Stimulated activated CD4-positive, alpha-beta T cell treated with anti-CD3 and anti-CD28 coated beads, Interleukin-12 subunit alpha, Interleukin-12 subunit beta, amount 100 ng/mL, for 24 hours (primary cell): ENCODE measurements at regions not wholly inside any gene's neighbourhood (a gene's known extent, or its start where the extent isn't known, plus 50 kb on each side); places are given as distances from the start of the nearest gene placed in this dataset.

Experiments used
- DNase-seq, 2 experiments: peaks; one replicate each; pipeline ENCODE4 v3.0.0-alpha.2; 2020; ENCODE audit warnings: low read depth in 2 of 2

DNA sequence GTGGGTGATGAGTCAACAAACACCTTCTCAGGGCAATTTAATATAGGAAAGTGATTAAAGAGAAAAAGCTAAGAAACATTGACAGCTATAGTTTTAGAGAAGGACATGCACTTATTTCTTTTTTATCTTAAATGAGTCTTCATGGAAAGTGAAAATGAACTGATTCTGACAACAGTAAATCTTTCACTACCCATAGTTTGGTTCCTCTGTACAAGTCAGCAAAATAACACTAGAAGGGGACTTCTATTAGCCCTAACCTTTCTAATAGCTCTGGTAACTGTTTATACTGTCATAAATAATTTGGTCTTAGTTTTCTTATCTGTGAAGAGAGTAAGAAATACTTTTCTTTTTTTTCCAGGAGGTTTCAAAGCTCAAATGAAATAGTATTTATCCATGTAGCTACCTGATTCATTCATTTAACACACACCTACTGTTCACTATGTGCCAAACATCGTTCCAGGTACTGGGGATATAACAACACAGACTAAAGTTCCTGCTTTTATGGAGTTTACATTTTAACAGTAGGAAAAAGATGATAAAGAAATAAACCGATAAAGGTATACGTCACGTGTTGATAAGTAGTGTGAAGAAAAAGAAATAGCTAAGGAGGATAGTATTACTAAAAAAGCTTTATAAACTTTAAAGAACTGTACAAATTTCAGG lies 148.2 kb downstream of the PCSK1 start:
- no peak for DNase-seq

DNA sequence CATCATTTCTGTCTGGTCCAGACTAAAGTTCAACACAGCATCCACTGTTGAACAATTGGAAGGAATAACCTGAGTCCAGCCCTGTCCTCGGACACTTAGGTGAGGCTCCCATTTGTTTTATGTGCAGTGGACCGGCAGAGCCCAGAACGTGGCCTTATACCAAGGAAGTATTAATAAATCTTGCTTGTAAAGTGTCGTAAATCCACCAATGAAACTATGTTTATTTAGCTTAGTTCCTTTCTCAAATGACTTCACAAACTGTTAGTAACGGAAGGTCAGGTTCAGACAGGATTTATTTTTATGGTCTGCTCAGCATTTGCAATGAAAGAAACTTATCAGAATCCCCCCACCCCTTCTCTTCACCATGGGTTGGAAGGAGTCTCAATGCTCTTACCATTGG lies 149.5 kb downstream of the PCSK1 start:
- DNase-seq: no peak

DNA sequence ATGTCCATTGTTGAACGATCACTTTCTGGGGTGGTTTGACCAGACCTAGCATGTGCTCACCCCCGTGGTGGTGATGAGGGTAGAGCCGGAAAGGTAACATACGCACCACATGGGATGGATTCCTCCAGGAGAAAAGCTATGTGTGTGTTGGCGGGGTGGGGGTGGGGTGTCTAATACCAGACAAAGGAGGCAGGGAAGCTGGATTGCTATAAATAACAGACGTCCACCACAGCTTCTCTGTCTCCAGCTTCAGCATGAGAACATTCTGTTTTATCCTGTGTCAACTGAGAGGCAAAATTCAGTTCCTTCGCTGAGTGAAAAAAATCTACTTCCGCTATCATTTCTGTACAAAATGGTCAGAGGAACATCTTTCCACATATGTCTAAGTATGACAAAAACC lies 151.0 kb downstream of the PCSK1 start:
- no peak for DNase-seq

DNA sequence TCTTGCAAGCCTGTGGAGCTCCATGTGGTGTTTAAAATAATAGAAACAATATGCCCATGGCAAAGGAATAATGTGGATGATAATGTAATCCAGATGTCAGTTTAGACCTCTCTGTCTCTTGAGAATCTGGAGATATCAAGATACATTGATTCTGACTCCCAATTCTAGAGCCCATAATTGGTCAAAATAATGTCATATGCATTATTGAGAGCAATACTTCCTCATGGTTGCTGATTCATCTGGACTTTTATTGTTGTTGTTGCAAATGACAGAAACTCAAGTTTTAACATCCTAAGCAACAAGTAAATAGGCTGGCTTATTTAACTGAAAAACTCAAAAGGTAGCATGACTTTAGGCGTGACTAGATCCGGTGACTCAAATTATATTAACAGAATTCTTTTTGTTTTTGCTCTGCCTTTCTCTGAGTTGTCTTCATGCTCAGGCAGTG lies 152.1 kb downstream of the PCSK1 start:
- DNase-seq: no peak

DNA sequence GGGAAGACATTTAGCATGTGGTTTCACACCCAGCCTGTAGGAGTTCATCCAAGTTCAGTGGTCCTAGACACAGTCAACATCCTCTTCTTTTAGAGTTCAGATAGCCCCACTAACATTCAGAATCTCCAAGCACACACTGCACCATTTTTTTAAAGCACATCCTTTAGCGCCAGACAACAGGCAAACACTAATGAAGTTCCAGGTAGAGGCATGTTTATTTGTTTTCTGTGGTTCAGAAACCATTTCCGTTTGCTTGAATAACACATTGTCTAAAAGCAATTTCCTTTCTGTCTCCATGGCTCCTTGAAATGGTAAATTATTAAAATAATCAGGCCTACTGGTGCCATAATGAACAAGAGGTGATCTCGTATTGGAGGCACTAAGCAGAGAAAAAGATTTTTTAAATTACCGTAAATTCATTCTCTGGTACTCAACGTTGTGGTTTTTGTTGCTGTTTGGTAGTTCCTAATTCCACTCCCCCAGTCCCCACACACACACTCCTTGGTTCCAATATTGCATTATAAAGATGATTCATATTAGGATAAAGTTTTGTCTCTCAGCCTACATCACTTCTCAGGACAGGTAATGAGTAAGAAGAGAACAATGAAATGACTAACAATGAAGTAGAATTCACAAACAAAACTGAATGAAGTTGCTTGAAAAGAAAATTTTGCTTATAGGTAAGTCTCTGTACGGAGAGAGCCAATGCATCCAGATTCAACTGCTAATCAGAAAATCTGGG lies 153.1 kb downstream of the PCSK1 start:
- peak in 1 of 2 experiments; percentile 4 for DNase-seq

DNA sequence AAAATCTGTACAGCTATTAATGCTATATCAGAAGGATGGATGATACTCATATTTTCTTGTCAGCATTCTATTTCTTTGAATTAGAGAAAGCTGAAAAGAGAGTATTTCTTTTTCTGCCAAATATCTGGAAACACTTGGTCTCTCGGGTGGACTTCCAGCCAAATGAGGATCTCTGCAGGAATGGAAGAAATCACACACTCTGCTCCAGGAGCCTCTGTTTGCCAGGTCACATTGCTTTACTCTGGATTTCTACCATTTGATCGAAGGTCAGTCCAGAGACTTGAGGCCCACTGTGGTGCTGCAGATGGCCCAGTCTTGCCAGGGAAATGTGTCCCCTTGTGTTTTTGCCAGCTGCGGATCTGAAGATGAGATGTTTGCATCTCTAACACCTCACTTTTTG lies 154.1 kb downstream of the PCSK1 start:
- no peak for DNase-seq

DNA sequence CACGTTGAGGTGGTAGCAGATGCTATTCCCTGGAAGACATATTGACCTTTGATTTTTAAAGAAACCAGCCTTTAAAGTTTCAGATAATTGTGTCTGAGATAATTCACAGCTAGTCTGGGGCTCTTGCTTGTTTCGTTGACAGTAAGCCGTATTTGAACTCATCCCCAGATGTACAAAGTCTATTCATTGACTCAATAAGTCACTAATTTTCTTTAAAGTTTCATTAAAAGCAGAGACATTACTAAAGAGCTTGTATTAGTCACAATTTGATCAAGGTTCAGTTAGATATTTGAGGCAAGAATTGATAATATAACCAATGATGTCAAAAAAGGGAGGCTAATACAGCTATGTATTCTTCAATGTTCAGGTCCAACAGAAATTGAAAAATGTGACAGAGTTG lies 158.0 kb downstream of the PCSK1 start:
- DNase-seq: no peak

DNA sequence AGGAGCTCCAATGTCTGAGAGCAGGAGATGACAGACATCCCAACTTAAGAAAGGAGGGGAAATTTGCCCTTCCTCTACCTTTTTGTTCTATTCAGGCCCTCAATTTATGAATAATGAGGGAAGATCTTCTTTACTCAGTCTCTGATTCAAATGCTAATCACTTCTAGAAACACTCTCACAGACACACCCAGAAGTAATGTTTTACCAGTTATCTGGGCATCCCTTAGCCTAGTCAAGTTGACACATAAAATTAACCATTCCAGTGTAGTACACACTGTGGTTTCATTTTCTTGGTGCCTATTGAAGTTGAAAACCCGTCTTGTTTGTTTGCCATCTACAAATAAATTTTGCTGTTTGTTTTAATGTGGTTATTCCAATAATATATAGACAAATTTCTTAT lies 167.6 kb downstream of the PCSK1 start:
- DNase-seq: no peak

DNA sequence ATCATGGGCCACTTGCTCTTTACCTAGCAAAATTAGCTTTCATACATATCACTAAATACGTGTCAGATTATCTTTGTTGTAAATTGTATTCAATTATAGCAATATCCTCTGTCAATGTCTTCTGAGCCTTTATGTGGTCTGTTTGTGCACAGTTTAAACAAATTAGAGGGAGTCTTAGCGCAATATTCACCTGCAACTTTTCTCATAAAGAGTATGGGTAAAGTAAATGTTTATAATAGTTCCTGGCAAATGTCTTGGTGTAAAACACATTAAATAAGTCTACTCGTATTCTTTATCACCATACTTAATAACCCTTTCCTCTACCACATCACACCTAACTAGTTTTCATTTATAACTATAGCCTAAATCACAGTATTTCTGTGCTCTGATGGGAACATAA lies 169.0 kb downstream of the PCSK1 start:
- no peak for DNase-seq

DNA sequence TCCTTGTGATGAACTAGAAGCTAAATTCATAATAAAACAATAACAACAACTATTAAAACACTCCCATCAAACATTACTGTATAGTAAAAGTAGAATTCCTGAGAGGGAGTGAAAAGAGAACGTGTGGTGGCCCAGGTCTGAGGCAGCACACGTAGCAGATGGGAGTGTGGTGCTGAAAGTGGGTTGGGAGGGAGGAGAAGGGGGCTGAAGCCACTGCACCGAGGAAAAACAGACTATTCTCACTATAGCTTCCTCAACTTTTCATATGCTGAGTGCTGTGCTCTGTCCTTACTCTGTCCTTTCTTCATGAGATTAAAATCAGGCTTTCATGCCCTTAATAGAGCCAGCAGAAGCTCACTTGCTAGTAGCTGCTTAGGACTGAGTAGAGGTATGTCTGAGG lies 170.9 kb downstream of the PCSK1 start:
- DNase-seq: no peak

DNA sequence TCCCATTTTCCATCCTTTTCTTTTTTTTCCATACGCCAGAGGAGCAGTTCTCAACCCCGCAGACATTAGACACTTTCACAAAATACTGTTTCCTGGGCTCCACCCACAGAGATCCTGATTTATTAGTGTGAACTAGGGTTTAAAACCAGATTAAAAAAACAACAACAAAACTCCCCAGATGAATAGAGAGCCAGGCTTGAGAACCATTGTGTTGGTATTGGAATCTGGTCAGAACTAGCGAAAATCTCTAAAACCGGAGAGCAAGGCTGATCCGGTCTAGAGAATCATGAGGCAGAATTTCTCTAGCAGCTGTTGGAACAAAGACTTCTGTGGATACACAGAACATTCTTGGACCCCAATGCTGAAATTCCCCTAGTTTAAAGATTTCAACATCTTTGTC lies 173.0 kb downstream of the PCSK1 start:
- DNase-seq: no peak

DNA sequence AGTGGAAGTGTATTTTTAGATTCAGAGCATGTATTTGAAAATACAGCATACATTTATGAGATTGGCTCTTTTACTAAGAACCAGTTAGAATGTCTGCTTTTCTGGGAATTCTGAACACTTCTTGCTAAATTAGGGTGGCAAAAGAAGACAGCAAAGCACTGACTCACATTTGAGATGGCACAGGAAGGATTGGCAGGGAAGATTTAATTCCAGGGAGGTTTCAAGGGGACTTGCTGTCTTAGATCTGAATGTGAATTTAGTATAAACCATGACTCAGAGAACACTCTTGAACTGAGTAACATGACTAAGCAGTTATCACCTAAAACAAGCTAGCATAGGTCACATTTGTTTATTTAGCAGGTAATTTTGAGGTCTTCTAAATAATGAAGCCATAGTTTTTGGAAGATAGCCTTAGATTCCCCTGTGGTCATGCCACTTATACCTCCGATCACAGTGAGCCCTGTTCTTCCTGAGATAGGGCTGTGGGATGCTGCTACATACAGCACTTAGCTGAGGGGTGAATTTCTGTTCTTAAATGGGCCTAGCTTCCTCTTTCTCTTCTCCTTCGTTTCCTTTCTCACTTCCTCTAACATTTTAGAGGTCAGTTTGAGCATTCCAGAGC lies 173.8 kb downstream of the PCSK1 start:
- no peak for DNase-seq

DNA sequence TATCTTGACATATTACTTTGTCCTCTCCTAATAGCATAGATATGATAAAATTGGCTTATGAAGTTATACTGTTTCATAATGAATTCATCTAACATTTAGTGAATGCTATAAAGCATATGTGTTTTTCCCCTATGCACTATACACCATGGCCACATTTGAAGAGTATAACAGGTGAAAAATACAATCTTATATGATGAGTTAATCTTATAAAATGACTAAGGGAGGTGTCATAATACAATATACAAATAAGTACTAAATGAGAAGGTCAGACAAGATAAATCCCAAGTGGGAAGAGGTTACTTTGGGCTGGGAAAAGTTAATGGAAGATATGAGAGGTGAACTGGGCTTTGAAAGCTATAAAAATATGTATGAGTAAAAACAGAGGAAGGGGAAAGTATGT lies 174.4 kb downstream of the PCSK1 start:
- no peak for DNase-seq

DNA sequence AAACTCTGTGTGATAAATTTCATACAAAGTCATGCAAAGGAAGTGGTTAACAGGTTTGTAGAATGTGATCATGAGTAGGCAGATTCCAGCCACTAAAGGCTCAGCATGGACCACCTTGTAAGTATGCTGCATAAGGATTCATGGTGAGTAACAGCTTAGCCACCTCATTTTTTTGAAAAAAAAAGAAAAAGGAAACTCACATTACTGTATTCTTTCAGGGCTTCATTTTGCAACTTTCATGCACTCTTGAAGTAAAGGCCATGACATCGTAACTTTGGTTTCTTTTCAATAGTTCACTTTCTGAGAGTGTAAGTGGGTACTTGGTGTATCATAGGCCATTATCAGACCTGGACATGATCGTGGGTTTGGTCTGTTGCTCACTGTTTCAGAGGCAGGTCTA lies 175.1 kb downstream of the PCSK1 start:
- no peak for DNase-seq

DNA sequence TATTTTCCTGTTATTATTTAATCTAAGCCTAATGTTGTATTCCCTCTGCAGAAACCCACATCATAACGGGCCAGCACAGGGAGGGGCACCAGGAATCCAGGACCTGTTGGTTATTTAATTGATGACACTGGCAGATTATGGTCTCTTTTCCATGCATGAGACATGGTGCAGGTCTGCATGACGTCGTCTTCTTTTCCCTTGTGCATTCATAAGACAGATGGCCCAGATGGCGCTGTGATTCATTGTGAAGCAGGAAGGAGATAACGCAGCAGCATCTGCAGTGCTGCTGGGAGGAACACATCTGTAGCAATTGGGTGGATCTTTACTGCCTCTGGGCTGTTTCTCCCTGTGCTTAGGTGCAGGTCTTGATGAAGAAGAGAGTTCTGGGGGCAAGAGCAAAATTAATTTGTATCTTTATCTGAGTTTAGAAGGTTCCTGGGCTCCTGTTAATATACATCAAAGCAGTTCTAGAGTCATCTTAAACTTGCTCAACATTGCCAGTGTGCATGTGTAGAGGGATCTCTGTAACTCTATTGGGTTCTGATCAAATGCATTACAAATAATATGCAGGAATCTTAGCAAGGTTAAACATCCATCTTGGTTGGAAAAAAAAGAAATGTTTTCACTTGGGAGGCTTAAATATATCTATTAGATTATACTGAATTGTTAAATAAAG lies 176.1 kb downstream of the PCSK1 start:
- no peak for DNase-seq

DNA sequence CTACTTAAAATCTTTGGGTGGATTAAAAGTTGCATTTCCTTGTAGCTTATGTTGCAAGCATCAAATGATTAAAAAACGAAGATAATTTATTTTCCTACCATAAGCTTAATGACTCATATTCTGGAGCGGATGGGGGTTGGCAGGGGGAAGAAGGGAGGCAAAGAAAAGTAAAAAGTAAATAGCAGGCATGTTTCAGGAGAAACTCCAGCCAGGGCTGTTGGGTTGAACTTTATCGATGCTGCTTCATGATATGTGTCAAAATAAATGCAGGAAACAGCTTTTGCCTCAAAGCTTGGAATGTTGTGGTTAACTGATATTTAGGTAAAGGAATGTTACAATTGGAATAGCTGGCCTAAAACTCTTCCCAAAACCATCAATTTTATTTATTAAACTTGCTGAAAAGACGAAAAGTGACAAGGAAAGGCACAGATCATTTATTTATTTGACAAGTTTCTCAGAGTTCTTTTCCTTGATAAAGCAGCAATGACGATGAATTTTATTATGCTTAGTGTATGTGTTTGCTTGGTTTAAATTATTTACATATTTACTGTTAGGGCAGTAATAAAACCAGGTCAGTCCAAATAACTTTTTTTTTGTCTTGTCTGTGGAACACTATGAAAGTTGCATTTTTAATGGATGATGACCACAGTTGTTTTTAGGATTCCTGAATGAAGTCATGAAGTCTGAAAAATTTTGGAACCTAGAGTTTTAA lies 177.9 kb downstream of the PCSK1 start:
- DNase-seq: no peak

DNA sequence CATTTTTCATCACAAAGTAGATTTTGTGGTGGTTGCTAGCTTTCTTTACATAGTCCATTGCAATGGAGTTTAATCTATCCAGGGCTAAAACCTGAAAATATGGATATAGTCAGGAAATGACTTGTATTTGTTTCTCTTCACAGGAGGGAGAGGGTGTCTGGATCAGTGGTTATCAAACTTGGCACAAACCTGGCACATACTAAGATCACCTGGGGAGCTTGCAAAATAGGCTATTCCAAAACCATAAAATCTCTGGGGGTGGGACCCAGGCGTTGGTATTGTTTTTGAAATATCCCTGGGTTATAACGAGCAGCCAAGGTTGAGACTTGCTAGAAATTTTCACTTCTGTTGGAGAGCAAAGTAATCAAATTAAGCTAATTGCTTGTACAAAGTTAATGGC lies 179.9 kb downstream of the PCSK1 start:
- no peak for DNase-seq

DNA sequence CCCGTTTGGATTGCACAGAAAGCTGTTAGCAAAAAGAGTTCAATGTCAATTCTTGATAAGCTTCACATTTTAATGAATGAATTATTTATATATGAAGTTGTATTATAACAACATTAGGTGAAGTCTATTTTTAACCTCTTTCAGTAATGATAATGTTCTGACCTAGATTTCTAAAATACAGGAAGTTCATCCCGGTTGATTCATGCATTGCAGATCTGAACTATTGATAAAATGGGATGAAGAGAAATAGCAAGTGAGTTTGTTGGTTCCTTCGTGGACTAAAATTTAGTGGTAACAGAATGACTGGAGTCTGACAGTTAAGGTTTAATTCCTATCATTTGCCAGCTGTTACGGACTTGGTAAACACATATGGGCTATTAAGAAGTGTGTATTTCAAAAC lies 180.5 kb downstream of the PCSK1 start:
- DNase-seq: no peak

DNA sequence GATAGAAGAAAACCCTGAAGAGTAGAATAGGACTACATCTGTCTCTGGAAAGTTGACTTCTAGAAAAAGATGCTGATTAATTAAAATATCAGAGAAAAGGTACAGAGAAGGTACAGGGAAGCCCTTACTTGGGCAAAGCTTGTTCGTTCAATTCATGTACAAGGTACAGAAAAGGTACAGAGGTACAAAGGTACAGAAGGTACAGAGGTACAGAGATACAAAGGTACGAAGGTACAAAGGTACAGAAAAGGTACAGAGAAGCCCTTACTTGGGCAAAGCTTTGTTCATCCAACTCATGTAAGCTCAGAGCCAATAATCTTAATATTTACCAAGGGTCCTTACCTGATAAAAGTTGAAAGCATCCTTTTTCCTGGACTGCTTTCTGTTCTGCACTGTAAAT lies 182.3 kb downstream of the PCSK1 start:
- no peak for DNase-seq

DNA sequence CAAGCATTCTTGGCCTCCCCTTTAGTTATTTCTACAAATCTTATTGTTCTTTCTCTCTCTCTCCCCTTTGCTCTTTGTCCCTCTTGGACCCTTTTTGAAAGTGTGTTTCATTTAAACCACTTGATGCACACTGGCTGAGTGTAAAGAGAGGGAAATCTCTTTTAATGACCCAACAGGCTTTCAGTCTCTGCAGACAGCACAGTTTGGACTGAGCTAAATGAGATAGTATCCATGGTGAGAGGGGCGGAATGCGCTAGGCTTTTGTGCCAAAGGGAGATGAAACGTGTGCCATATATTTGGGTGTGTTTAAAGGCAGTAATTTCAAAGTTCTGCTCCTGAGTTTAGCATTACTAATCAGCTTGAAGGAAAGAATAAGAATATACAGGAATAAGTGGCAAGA lies 184.9 kb downstream of the PCSK1 start:
- DNase-seq: no peak

DNA sequence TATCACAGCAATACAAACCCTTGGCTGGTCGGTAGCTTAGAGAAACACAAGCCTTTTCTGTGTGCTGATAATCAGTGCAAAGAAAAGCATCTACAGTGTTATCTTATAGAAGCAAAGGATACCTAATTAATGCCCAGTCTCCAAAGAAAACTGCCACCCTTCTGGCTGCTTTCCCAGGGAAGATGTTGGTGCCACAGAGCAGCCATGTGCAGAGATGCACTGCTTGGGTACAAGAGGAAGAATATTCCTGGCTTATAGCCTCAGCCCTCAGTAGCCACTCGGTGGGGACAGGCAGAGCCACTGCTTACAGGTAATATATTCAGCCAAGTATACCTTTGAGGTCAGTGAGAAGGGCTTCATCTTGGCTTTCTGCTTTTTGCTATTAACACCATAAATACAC lies 185.3 kb downstream of the PCSK1 start:
- DNase-seq: no peak

DNA sequence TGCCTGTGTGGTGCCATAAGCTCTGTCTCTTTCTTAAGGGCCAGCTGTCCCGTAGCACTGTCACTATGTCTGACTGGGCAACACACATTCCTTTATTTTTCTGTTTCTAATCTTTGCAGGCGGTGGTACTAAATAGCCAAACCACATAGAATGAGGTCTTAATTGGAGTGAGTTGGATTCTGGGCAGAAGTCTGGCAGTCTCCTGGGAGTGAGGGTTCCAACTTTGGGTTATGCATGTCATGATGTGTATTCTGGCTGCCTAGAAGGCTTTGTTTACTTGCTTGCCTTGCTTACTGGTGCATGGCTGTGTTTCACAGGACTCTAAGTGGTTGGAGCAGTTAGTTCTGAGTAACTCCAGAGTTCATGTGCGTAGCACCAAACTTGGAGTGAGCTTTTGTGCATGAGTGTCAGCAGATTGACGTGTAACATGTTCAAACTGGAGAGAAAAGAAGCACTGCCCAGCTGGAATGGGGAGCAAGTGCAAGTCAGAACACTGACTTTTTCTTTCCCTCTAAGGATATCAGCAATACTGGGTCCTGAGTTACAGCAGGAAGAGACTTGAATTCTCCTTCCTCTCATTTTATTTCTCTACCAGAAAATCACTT lies 185.8 kb downstream of the PCSK1 start:
- DNase-seq: no peak
